Astrocyte of the spinal cord (primary cell): ENCODE measurements at regions not wholly inside any gene's neighbourhood (a gene's known extent, or its start where the extent isn't known, plus 50 kb on each side); places are given as distances from the start of the nearest gene placed in this dataset.

ENCODE experiments used
- DNase-seq: peaks from one replicate; pipeline ENCODE4 v3.0.0; 2011; ENCODE audit warnings: low read depth, low spot score
- H3K4me3 ChIP-seq: 2 replicates; pipeline ENCODE4 v1.5.1; 2011; ENCODE audit warnings: low read depth, mild to moderate bottlenecking, low read length, moderate library complexity
- in situ Hi-C: cut with HindIII; loops from 2 replicates; pipeline ENCODE4 v1.10.0; 2017; ENCODE audit warnings: low sequenced_read_pairs
- TF ChIP-seq, protein P1 (sequence below): IDR thresholded peaks from 2 replicates; pipeline ENCODE4 v1.5.1; 2012; ENCODE audit warnings: low read depth, mild to moderate bottlenecking, low read length, inconsistent platforms

DNA sequence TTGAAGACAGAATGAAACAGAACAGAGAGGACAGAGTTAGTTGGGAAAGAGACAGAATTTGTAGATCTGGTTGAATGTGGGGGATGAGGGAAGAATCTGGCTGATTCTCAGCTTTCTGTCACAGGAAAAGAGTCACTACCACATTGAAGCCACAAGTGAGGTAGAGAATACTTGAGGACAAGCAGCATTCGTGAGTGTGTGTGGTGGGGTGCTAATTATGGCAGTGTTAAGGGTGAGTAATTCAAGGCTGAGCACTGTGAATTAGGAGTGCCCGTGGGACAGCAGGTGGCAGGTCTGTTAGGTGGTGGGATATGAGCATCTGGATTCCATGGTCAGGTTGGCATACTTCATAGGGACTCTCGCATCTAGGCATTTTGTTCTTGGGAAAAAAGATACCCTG lies 347.4 kb upstream of the PRICKLE1 start:
- in situ Hi-C loops, result no loop called here
- TF ChIP-seq, protein P1, sequence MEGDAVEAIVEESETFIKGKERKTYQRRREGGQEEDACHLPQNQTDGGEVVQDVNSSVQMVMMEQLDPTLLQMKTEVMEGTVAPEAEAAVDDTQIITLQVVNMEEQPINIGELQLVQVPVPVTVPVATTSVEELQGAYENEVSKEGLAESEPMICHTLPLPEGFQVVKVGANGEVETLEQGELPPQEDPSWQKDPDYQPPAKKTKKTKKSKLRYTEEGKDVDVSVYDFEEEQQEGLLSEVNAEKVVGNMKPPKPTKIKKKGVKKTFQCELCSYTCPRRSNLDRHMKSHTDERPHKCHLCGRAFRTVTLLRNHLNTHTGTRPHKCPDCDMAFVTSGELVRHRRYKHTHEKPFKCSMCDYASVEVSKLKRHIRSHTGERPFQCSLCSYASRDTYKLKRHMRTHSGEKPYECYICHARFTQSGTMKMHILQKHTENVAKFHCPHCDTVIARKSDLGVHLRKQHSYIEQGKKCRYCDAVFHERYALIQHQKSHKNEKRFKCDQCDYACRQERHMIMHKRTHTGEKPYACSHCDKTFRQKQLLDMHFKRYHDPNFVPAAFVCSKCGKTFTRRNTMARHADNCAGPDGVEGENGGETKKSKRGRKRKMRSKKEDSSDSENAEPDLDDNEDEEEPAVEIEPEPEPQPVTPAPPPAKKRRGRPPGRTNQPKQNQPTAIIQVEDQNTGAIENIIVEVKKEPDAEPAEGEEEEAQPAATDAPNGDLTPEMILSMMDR, result no peak
- DNase-seq, result no peak
- no peak overlapping the region for H3K4me3 ChIP-seq

DNA sequence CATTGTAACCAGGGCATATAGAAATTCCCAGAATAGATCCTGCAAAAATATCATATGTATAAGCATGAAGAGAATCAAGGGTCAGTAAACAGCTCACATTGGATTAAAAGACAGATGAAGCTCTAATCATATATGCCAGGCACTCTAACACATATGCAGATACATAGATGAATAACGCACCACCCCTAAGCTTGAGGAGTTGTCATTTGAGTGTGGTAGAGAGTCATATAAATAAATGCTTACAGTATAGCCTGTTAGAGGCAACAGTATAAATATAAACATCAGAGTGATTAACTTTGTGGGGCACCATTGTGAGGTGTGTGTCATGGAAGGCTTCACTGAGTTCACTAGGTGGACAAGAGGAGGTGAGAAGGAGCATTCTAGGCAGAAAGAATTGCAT lies 346.7 kb upstream of the PRICKLE1 start:
- TF ChIP-seq, protein P1, result no peak
- in situ Hi-C loops, result no loop called here
- no peak overlapping the region for H3K4me3 ChIP-seq
- DNase-seq, result no peak

DNA sequence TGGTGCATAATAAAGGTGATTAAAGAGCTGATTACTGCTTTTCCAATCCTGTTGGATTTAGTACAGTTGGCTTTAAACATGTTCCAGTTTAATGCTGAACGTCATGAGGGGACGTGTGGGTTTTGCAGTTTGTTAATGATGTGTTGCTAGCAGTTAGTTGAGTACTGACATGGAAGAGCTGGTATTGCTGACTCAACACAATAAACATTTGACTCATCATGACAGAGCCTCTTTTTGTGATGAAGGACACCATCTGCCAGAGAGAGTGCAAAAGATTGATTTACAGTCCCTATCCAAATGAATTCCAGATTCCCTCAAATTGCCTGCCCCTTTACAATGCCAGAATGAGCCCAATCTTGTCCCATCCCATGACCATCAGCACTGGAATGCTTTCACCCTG lies 346.2 kb upstream of the PRICKLE1 start:
- no peak for DNase-seq
- no peak overlapping the region for H3K4me3 ChIP-seq
- TF ChIP-seq, protein P1, result no peak
- in situ Hi-C loops, result no loop called here

DNA sequence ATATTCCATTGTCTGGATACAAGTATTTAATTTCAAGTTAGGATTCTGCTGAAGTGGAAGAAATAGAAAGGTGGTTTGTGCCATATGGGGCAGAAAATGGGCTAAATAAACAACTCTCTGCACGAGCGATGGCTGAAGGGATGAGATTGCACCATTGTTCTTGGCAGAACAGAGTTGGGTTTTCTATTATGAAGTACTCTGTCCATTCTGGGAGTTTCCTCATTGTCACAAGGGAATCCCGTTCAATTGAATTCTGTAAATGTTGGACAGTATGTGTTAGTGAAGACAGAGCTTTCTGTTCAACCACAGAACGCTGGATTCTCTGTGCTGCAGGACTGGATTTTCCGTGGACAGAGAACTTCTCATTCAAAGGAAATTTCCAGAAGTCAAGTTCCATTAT lies 345.5 kb upstream of the PRICKLE1 start:
- DNase-seq, result no peak
- in situ Hi-C loops, result no loop called here
- H3K4me3 ChIP-seq, result no peak overlapping the region
- TF ChIP-seq, protein P1, result no peak

DNA sequence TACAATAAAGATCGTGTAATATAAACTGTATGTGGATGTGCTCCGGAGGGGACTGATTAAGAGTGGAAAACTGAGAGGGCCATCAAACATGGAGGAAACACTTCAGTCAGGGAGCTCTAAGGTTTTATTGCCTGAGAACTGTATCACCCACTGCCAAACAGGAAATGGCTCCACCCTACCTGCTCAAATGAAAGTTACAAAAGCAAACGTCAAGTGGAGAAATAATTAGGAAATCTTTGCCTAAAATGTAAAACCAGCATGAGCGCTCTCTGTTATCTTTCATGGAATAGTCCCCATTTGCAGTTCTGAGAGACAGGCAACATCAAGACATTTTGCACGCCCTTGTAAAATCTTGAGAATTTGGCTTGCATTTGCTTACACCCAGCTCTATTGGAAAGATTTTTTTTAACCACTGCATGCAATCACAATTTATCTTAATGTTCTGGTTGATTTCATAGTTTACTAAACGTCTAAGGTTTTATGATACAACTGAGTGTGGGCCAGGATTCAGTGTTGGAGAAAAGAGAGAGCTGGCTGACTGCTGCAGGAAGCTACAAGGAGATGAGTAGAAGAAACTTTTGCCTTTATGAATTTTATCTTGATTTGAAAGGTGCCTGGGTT lies 344.0 kb upstream of the PRICKLE1 start:
- no peak for DNase-seq
- in situ Hi-C loops, result no loop called here
- TF ChIP-seq, protein P1, result no peak
- no peak overlapping the region for H3K4me3 ChIP-seq

DNA sequence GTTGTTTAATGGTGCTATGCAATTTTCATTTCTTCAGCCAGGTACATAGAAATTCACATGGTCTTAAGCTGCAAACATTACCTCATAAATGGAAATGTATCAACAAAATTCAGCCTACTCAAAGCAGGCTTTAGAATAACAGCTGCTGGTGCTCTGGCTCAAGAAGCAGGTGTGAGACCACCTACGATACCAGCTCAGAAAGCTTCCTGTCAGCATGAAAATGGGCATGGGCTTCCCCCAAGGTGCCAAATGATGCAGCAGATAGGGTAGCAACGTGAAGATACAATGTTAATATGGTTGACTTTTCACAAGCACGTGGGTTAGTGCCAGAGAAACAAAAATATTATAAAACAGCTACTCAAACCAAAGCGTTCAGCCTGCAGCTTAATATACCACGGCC lies 343.4 kb upstream of the PRICKLE1 start:
- DNase-seq, result no peak
- H3K4me3 ChIP-seq, result no peak overlapping the region
- TF ChIP-seq, protein P1, result no peak
- in situ Hi-C loops, result no loop called here

DNA sequence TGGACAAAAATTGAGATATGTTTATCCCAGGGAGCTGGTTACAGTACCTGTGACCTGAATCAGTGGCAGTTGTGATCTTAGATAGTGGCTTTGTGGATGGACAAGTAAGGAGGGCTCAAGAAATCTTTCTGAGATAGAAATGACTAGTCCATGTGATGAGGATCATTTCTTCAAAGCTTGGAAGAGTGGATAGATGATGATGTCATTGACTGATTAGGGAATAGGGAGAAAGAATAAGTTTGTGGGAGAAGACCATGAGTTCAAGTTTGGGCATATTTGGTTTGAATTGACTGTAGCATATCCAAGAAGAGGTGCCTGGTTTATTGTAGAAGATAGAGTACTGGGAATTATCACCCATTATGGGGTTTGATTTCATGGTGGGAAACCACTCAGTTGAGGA lies 336.7 kb upstream of the PRICKLE1 start:
- DNase-seq, result no peak
- TF ChIP-seq, protein P1, result no peak
- no peak overlapping the region for H3K4me3 ChIP-seq
- in situ Hi-C loops, result no loop called here
